ENCODE measurements at regions not wholly inside any gene's neighbourhood (a gene's known extent, or its start where the extent isn't known, plus 50 kb on each side); places are given as distances from the start of the nearest gene placed in this dataset.

- DNase-seq = no peak
These were observed 65.6 kb upstream of the C15orf39 start for GRCh38 chr15:75136118-75136517.

- DNase-seq = no peak
These were observed 64.9 kb upstream of the C15orf39 start for GRCh38 chr15:75136758-75137157.

- no peak for DNase-seq
These were observed 63.4 kb upstream of the C15orf39 start for GRCh38 chr15:75138016-75138999.

GRCh38 chr15:75140080-75140879, 61.4 kb upstream of the C15orf39 start:
- no peak for DNase-seq

GRCh38 chr15:75142499-75142898, 59.2 kb upstream of the C15orf39 start:
- no peak for DNase-seq

- no peak for DNase-seq
These were observed 57.8 kb upstream of the C15orf39 start for GRCh38 chr15:75143738-75144334.

GRCh38 chr15:75145027-75145841, 56.4 kb upstream of the C15orf39 start:
- no peak for DNase-seq

- DNase-seq = no peak
These were observed 53.4 kb upstream of the C15orf39 start for GRCh38 chr15:75148280-75148679.

- DNase-seq = no peak
These were observed 51.6 kb upstream of the C15orf39 start for GRCh38 chr15:75149867-75150709.

GRCh38 chr15:75151214-75152128, 50.2 kb upstream of the C15orf39 start:
- DNase-seq = no peak

All from CD4-positive, alpha-beta T cell treated with Interleukin-21 for 1 hour (primary cell).